ENCODE measurements at regions not wholly inside any gene's neighbourhood (a gene's known extent, or its start where the extent isn't known, plus 50 kb on each side); places are given as distances from the start of the nearest gene placed in this dataset.

DNA sequence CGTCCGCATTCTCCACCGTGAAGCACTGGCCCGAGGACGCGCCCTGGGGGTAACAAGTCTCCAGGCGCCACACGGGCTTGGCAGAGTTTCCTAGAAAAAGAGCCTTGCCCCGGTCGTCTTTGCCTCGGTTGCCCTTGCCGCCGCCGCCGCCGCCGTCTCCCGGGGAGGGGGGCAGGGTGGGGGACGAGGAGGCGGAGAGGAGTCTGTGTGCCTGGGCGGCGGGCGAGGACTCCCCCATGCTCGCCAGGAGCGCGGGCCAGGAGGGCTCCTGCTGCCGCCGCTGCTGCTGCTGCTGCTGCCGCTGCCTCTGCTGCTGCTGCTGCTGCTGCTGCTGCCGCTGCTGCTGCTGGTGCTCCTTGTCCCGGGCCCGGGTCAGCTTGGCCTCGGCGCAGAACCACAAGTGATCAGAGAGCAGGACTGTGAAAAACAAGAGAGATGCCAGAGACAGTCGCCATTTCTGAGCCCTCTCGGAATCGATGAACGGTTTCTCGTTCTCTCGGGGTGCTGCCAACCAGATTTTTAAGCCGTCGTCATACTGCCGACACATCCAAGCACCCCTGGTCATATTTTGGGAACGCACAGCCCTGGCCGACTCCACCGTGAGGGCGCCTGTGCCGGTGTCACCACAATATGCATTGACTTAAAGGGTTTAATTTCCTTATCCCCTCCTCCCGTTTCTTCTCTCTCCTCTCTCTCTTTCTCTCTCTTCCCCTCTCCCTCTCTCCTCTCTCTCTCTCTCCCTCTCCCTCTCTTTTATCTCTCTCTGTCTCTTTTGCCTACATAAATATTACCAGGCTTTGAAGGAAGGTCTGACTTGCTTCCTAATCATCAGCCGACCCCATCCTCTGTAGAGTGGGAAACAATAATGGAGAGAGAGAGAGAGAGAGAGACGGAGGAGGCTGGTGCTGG is 349.1 kb downstream of the LIG4 start:
- Histone ChIP-seq H3K36me3 (ENCODE audit: insufficient read depth, low read length, poor library complexity, severe bottlenecking) (no peaks in the 10 kb centered on the region), H3K27me3 (replicated peaks; ENCODE audit: insufficient read depth, low read depth, low read length, poor library complexity) (peaks cover 34% of the 10 kb centered on the region), H3K4me1 (ENCODE audit: insufficient read depth, low read length, poor library complexity, severe bottlenecking) (peaks cover 4% of the 10 kb centered on the region), H3K4me3 (ENCODE audit: low read depth, low read length, poor library complexity, severe bottlenecking) (peak overlapping the region; percentile 59), H3K27ac (ENCODE audit: low read depth, low read length, poor library complexity, severe bottlenecking) (no peak overlapping the region), H3K9me3 (ENCODE audit: low read depth, low read length, poor library complexity, severe bottlenecking) (no peaks in the 10 kb centered on the region)
- TF ChIP-seq, protein P1, sequence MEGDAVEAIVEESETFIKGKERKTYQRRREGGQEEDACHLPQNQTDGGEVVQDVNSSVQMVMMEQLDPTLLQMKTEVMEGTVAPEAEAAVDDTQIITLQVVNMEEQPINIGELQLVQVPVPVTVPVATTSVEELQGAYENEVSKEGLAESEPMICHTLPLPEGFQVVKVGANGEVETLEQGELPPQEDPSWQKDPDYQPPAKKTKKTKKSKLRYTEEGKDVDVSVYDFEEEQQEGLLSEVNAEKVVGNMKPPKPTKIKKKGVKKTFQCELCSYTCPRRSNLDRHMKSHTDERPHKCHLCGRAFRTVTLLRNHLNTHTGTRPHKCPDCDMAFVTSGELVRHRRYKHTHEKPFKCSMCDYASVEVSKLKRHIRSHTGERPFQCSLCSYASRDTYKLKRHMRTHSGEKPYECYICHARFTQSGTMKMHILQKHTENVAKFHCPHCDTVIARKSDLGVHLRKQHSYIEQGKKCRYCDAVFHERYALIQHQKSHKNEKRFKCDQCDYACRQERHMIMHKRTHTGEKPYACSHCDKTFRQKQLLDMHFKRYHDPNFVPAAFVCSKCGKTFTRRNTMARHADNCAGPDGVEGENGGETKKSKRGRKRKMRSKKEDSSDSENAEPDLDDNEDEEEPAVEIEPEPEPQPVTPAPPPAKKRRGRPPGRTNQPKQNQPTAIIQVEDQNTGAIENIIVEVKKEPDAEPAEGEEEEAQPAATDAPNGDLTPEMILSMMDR (conservative IDR thresholded peaks at IDR 0.05; ENCODE audit: low read depth, low read length) = no peak
- CTCF ChIA-PET = no interaction called here
- intact Hi-C loops (cut with micrococcal nuclease; ENCODE audit: unreplicated experiment) = loop anchor here (5.0 to 10.0 kb wide), 2 partner anchors 214 to 289 kb away; no protein-coding TSS in a partner anchor
- peak; percentile 48 for DNase-seq (ENCODE audit: low spot score)
- POLR2A ChIA-PET (ENCODE audit: low non-redundant PET) = no interaction called here
- no TSS peak for BruUV-seq (replicated peaks)

DNA sequence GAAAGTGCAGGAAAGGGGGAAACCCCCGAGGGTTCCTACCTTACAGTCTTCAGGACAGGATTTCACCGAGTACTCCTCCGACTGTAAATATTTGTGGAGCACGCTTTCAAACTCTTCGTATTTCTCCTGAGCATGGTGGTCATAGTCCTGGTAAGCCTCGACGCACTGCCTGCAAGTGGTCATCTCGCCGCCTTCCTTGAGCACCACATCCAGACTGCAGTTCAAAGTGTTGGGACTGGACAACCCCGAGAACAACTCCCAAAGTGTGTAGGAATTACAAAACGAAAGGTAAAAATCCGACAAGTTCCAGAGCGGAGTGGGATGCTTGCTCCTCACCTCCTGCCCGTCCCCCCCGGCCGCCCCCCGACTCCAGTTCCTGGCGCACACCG is 349.7 kb downstream of the LIG4 start:
- Histone ChIP-seq H3K27ac (ENCODE audit: low read depth, low read length, poor library complexity, severe bottlenecking) (no peak overlapping the region), H3K27me3 (replicated peaks; ENCODE audit: insufficient read depth, low read depth, low read length, poor library complexity) (peaks cover 34% of the 10 kb centered on the region), H3K9me3 (ENCODE audit: low read depth, low read length, poor library complexity, severe bottlenecking) (no peaks in the 10 kb centered on the region), H3K4me3 (ENCODE audit: low read depth, low read length, poor library complexity, severe bottlenecking) (peak overlapping the region; percentile 59), H3K4me1 (ENCODE audit: insufficient read depth, low read length, poor library complexity, severe bottlenecking) (peaks cover 4% of the 10 kb centered on the region), H3K36me3 (ENCODE audit: insufficient read depth, low read length, poor library complexity, severe bottlenecking) (no peaks in the 10 kb centered on the region)
- ChIA-PET POLR2A (ENCODE audit: low non-redundant PET) (no interaction called here), CTCF (no interaction called here)
- BruUV-seq (replicated peaks) = no TSS peak
- intact Hi-C loops (cut with micrococcal nuclease; ENCODE audit: unreplicated experiment) = loop anchor here (2.0 to 10.0 kb wide), 3 partner anchors 213 to 493 kb away; no protein-coding TSS in a partner anchor
- TF ChIP-seq, protein P1 (conservative IDR thresholded peaks at IDR 0.05; ENCODE audit: low read depth, low read length) = no peak
- TF ChIP-seq EZH2 (IDR thresholded peaks at IDR 0.05; ENCODE audit: borderline replicate concordance, low read depth, low read length, poor library complexity, severe bottlenecking) = no peak
- DNase-seq (ENCODE audit: low spot score) = no peak

DNA sequence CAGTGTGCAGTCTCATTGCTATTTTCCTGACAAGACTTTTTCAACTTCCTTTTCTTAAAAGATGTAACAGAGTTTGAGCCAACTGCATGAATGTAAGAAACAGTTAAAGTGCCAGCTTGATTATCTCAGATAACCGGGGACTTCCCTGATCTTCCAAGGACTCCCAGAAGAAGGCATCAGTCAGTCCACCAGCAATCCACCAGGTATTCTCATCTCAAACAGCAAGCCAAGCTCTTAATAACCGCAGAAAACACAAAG is 350.1 kb downstream of the LIG4 start:
- Histone ChIP-seq H3K27me3 (replicated peaks; ENCODE audit: insufficient read depth, low read depth, low read length, poor library complexity) (peaks cover 33% of the 10 kb centered on the region), H3K36me3 (ENCODE audit: insufficient read depth, low read length, poor library complexity, severe bottlenecking) (no peaks in the 10 kb centered on the region), H3K4me3 (ENCODE audit: low read depth, low read length, poor library complexity, severe bottlenecking) (peak overlapping the region; percentile 59), H3K9me3 (ENCODE audit: low read depth, low read length, poor library complexity, severe bottlenecking) (no peaks in the 10 kb centered on the region), H3K4me1 (ENCODE audit: insufficient read depth, low read length, poor library complexity, severe bottlenecking) (peaks cover 4% of the 10 kb centered on the region), H3K27ac (ENCODE audit: low read depth, low read length, poor library complexity, severe bottlenecking) (no peak overlapping the region)
- POLR2A ChIA-PET (ENCODE audit: low non-redundant PET) = no interaction called here
- TF ChIP-seq EZH2 (IDR thresholded peaks at IDR 0.05; ENCODE audit: borderline replicate concordance, low read depth, low read length, poor library complexity, severe bottlenecking) = no peak
- TF ChIP-seq, protein P1 (conservative IDR thresholded peaks at IDR 0.05; ENCODE audit: low read depth, low read length) = no peak
- BruUV-seq (replicated peaks) = no TSS peak
- intact Hi-C loops (cut with micrococcal nuclease; ENCODE audit: unreplicated experiment) = loop anchor here (2.0 to 10.0 kb wide), 3 partner anchors 213 to 492 kb away; no protein-coding TSS in a partner anchor
- CTCF ChIA-PET = no interaction called here
- no peak for DNase-seq (ENCODE audit: low spot score)

All from A673 (cell line).